IMR-90 (cell line): ENCODE measurements at regions not wholly inside any gene's neighbourhood (a gene's known extent, or its start where the extent isn't known, plus 50 kb on each side); places are given as distances from the start of the nearest gene placed in this dataset.
A peak's percentile ranks its signal among the peaks of the same experiment; 100 is the strongest.

Experiments
- ATAC-seq: fragments of 200-7000 bp; cut with Tn5 transposase; 2 replicates; pipeline ENCODE4 v1.9.1; 2020; ENCODE audit warnings: low read depth, mild to moderate bottlenecking, moderate library complexity
- BruUV-seq: library from RNA; stranded (reverse); fragments of 400-500 nt; replicated peaks from 2 replicates; lab custom pipeline; 2021; lab: Mats Ljungman, UMichigan
- CTCF ChIA-PET: fragments of 300-600 bp; formaldehyde crosslinking; extraction: SDS; loops from one replicate; lab custom pipeline; 2021; ENCODE audit warnings: antibody characterized with exemption; lab: Yijun Ruan, JAX
- POLR2A ChIA-PET: fragments of 300-600 bp; sonication (Branson Sonifier 250); formaldehyde crosslinking; loops from one replicate; lab custom pipeline; 2022; ENCODE audit warnings: antibody characterized with exemption; ENCODE audit not compliant: unreplicated experiment; lab: Charles Lee
- DNase-seq: peaks from one replicate; pipeline ENCODE4 v3.0.0; 2013
- H2AFZ ChIP-seq: replicated peaks from 2 replicates; pipeline ENCODE3; 2013; ENCODE audit warnings: low read length, mild to moderate bottlenecking; ENCODE audit not compliant: poor library complexity
- H2AK5ac ChIP-seq: 2 replicates; pipeline ENCODE4 v1.6.1; 2013; ENCODE audit warnings: low read depth, low read length, inconsistent platforms
- H2AK9ac ChIP-seq: replicated peaks from 2 replicates; pipeline ENCODE3; 2013; ENCODE audit warnings: mild to moderate bottlenecking, low read depth, low read length, moderate library complexity; ENCODE audit not compliant: poor library complexity
- H2BK120ac ChIP-seq: 2 replicates; pipeline ENCODE4 v1.6.1; 2013; ENCODE audit warnings: low read depth, low read length, inconsistent platforms
- H2BK15ac ChIP-seq: 3 replicates; pipeline ENCODE4 v1.6.1; 2013; ENCODE audit warnings: low read depth, low read length, inconsistent platforms
- H2BK20ac ChIP-seq: 2 replicates; pipeline ENCODE4 v1.6.1; 2013; ENCODE audit warnings: low read depth, mild to moderate bottlenecking, inconsistent platforms, low read length, moderate library complexity
- H2BK5ac ChIP-seq: 2 replicates; pipeline ENCODE4 v1.6.1; 2013; ENCODE audit warnings: mild to moderate bottlenecking, low read depth, low read length, inconsistent platforms; ENCODE audit not compliant: poor library complexity, severe bottlenecking
- H3K14ac ChIP-seq: replicated peaks from 2 replicates; pipeline ENCODE4 v1.6.1; 2013; ENCODE audit warnings: low read depth, low read length, inconsistent platforms
- H3K18ac ChIP-seq: 2 replicates; pipeline ENCODE4 v1.6.1; 2013; ENCODE audit warnings: low read depth, low read length, control low read depth
- H3K23ac ChIP-seq: 2 replicates; pipeline ENCODE4 v1.6.1; 2013; ENCODE audit warnings: low read depth, low read length, inconsistent platforms
- H3K27ac ChIP-seq: 2 replicates; pipeline ENCODE4 v1.5.1; 2013; ENCODE audit warnings: mild to moderate bottlenecking, control low read depth, low read length; ENCODE audit not compliant: insufficient read depth
- H3K27me3 ChIP-seq: 2 replicates; pipeline ENCODE4 v1.6.1; 2013; ENCODE audit warnings: low read length; ENCODE audit not compliant: control insufficient read depth, insufficient read depth
- H3K36me3 ChIP-seq: 2 replicates; pipeline ENCODE4 v1.6.1; 2013; ENCODE audit warnings: low read length, mixed read lengths; ENCODE audit not compliant: control insufficient read depth, insufficient read depth
- H3K4ac ChIP-seq: 2 replicates; pipeline ENCODE4 v1.6.1; 2013; ENCODE audit warnings: low read depth, low read length, inconsistent platforms
- H3K4me1 ChIP-seq: 2 replicates; pipeline ENCODE4 v1.6.1; 2013; ENCODE audit warnings: low read length, mixed read lengths; ENCODE audit not compliant: control insufficient read depth, insufficient read depth
- H3K4me2 ChIP-seq: 2 replicates; pipeline ENCODE4 v1.6.1; 2013; ENCODE audit warnings: low read depth, mild to moderate bottlenecking, control low read depth, low read length, moderate library complexity
- H3K4me3 ChIP-seq: 2 replicates; pipeline ENCODE4 v1.5.1; 2013; ENCODE audit warnings: low read depth, mild to moderate bottlenecking, control low read depth, low read length, moderate library complexity; ENCODE audit not compliant: insufficient read depth
- H3K56ac ChIP-seq: 2 replicates; pipeline ENCODE4 v1.6.1; 2013; ENCODE audit warnings: low read length, inconsistent platforms; ENCODE audit not compliant: insufficient read depth; ENCODE audit errors: extremely low read depth
- H3K79me1 ChIP-seq, 2 experiments: 2 replicates each; pipeline ENCODE4 v1.6.1; 2013; ENCODE audit warnings: low read length in 2 of 2, inconsistent platforms in 1 of 2, low read depth in 1 of 2
- H3K9ac ChIP-seq: 2 replicates; pipeline ENCODE4 v1.6.1; 2013; ENCODE audit warnings: low read depth, low read length, control low read depth
- H3K9me1 ChIP-seq: 2 replicates; pipeline ENCODE4 v1.6.1; 2013; ENCODE audit warnings: low read length, inconsistent platforms; ENCODE audit not compliant: insufficient read depth
- H3K9me3 ChIP-seq: 2 replicates; pipeline ENCODE4 v1.6.1; 2013; ENCODE audit warnings: low read length; ENCODE audit not compliant: control insufficient read depth, insufficient read depth
- H4K20me1 ChIP-seq: 2 replicates; pipeline ENCODE4 v1.6.1; 2013; ENCODE audit warnings: low read length, inconsistent platforms; ENCODE audit not compliant: insufficient read depth
- H4K5ac ChIP-seq: 2 replicates; pipeline ENCODE4 v1.6.1; 2013; ENCODE audit warnings: mild to moderate bottlenecking, low read depth, low read length, control low read depth
- H4K8ac ChIP-seq, 2 experiments: 2 replicates each; pipeline ENCODE4 v1.6.1; 2013; ENCODE audit warnings: low read depth in 2 of 2, low read length in 2 of 2, control low read depth in 1 of 2, inconsistent platforms in 1 of 2
- H4K91ac ChIP-seq: 2 replicates; pipeline ENCODE4 v1.6.1; 2013; ENCODE audit warnings: low read depth, low read length, inconsistent platforms; ENCODE audit not compliant: insufficient read depth
- BHLHE40 ChIP-seq: fragments of 150-350 bp; IDR thresholded peaks from 2 replicates; pipeline ENCODE4 v1.6.1; 2016; ENCODE audit warnings: mild to moderate bottlenecking, low read depth, low read length
- CEBPB ChIP-seq: IDR thresholded peaks from 2 replicates; pipeline ENCODE4 v1.6.1; 2012; ENCODE audit warnings: low read depth, low read length, improper control_type of control experiment
- CTCF ChIP-seq: conservative IDR thresholded peaks from 2 replicates; pipeline ENCODE4 v1.5.1; 2012; ENCODE audit warnings: mild to moderate bottlenecking, low read depth, low read length, improper control_type of control experiment
- ELK1 ChIP-seq: fragments of 150-350 bp; IDR thresholded peaks from 2 replicates; pipeline ENCODE4 v1.6.1; 2016; ENCODE audit warnings: low read depth, mild to moderate bottlenecking, low read length, moderate library complexity, borderline replicate concordance
- FOS ChIP-seq: fragments of 150-350 bp; IDR thresholded peaks from 2 replicates; pipeline ENCODE4 v1.6.1; 2016; ENCODE audit warnings: low read depth, low read length
- MAFK ChIP-seq: IDR thresholded peaks from 2 replicates; pipeline ENCODE4 v1.6.1; 2012; ENCODE audit warnings: low read depth, low read length, improper control_type of control experiment
- MAZ ChIP-seq: IDR thresholded peaks from 2 replicates; pipeline ENCODE4 v1.6.1; 2012; ENCODE audit warnings: low read depth, mild to moderate bottlenecking, low read length, improper control_type of control experiment, moderate library complexity, borderline replicate concordance
- MXI1 ChIP-seq: IDR thresholded peaks from 2 replicates; pipeline ENCODE4 v1.6.1; 2012; ENCODE audit warnings: low read depth, mild to moderate bottlenecking, low read length, moderate library complexity, borderline replicate concordance
- POLR2A ChIP-seq: IDR thresholded peaks from 2 replicates; pipeline ENCODE4 v1.6.1; 2012; ENCODE audit warnings: mild to moderate bottlenecking, low read depth, low read length
- RAD21 ChIP-seq: IDR thresholded peaks from 2 replicates; pipeline ENCODE4 v1.6.1; 2012; ENCODE audit warnings: low read length, improper control_type of control experiment
- RCOR1 ChIP-seq: IDR thresholded peaks from 2 replicates; pipeline ENCODE4 v1.6.1; 2012; ENCODE audit warnings: mild to moderate bottlenecking, low read length, improper control_type of control experiment; ENCODE audit not compliant: insufficient replicate concordance
- RFX5 ChIP-seq: IDR thresholded peaks from 2 replicates; pipeline ENCODE4 v1.8.0; 2012; ENCODE audit warnings: low read depth, mild to moderate bottlenecking, low read length, moderate library complexity
- SMC3 ChIP-seq: fragments of 150-350 bp; IDR thresholded peaks from 2 replicates; pipeline ENCODE4 v1.6.1; 2016; ENCODE audit warnings: low read depth, mild to moderate bottlenecking, antibody characterized with exemption, low read length, moderate library complexity
- USF2 ChIP-seq: fragments of 150-350 bp; IDR thresholded peaks from 2 replicates; pipeline ENCODE4 v1.6.1; 2017; ENCODE audit warnings: mild to moderate bottlenecking, antibody characterized with exemption, low read length, low read depth
- WGBS, 2 experiments: methylation state at CpG; one replicate each; pipeline versions ENCODE4 v1.1.5 to v1.1.7; 2013; ENCODE audit warnings: missing lambda C conversion rate in 2 of 2; ENCODE audit not compliant: insufficient read length in 1 of 2; ENCODE audit errors: extremely low coverage in 2 of 2; 5-methylcytosine and 5-hydroxymethylcytosine counted together
- dilution Hi-C: fragments of 300-500 bp; cut with HindIII; formaldehyde crosslinking; loops from one replicate; pipeline ENCODE4 v1.14.3; 2018; ENCODE audit warnings: low sequenced_read_pairs; ENCODE audit not compliant: unreplicated experiment
- in situ Hi-C: fragments of 300-500 bp; cut with MboI; formaldehyde crosslinking; loops from 3 replicates; pipeline ENCODE4 v1.14.3; 2019; ENCODE audit warnings: low sequenced_read_pairs, inconsistent platforms, mixed read lengths
- intact Hi-C: fragments of 100-400 bp; cut with micrococcal nuclease; formaldehyde crosslinking; loops from 2 replicates; pipeline ENCODE4 v1.10.0; 2022

GRCh38 chr1:55512466-55512865 is 297.3 kb upstream of the USP24 start:
- Histone ChIP-seq H3K4me1 (peaks cover 5% of the 10 kb centered on the region), H3K27me3 (no peaks in the 10 kb centered on the region), H4K20me1 (no peaks in the 10 kb centered on the region), H3K9me3 (no peaks in the 10 kb centered on the region), H2AFZ (no peak overlapping the region), H2BK120ac (peak overlapping the region; percentile 22; the same call in 1 of the 2 replicates), H2AK5ac (no peak overlapping the region), H3K36me3 (no peaks in the 10 kb centered on the region), H3K9ac (no peak overlapping the region), H2AK9ac (no peak overlapping the region), H3K23ac (no peak overlapping the region), H3K79me1 (no peaks in the 10 kb centered on the region), H4K91ac (no peak overlapping the region; the same call in 1 of the 2 replicates), H4K8ac (no peak overlapping the region), H3K9me1 (peaks cover 5% of the 10 kb centered on the region), H3K56ac (no peak overlapping the region), H3K14ac (no peak overlapping the region), H2BK5ac (no peak overlapping the region), H2BK20ac (peak overlapping the region; percentile 69), H2BK15ac (no peak overlapping the region), H3K4me3 (no peak overlapping the region), H4K5ac (peak overlapping the region; percentile 86; the same call in 1 of the 2 replicates), H3K18ac (peak overlapping the region; percentile 92), H3K27ac (no peak overlapping the region), H3K4me2 (no peak overlapping the region), H3K4ac (0 out of 2 replicates have a peak overlapping the region, but pooled peaks have one; percentile 34)
- TF ChIP-seq BHLHE40 (no peak), CTCF (no peak), MAZ (no peak), USF2 (no peak), CEBPB (no peak), RCOR1 (no peak), ELK1 (no peak), MXI1 (no peak), RAD21 (no peak), FOS (no peak), RFX5 (no peak), MAFK (no peak), SMC3 (no peak), POLR2A (no peak)
- ATAC-seq (no peak), DNase-seq (no peak)
- no CpG with 5 or more reads among the region's 2 CpGs for WGBS, 2 experiments
- intact Hi-C loops (loop anchor here (10.0 kb wide), 1 partner anchor 122 kb away; no protein-coding TSS in a partner anchor), dilution Hi-C loops (no loop called here), in situ Hi-C loops (loop anchor here (25.0 kb wide), 1 partner anchor 1300 kb away; the partner anchor contains the start of gene FYB2)
- POLR2A ChIA-PET, result no interaction called here
- BruUV-seq, result no TSS peak
- CTCF ChIA-PET, result no interaction called here
